ENCODE measurements at regions not wholly inside any gene's neighbourhood (a gene's known extent, or its start where the extent isn't known, plus 50 kb on each side); places are given as distances from the start of the nearest gene placed in this dataset.

GRCh38 chr20:40189621-40190020 is 499.4 kb downstream of the MAFB start:
- TF ChIP-seq CTCF (conservative IDR thresholded peaks at IDR 0.05; ENCODE audit: low read length), result no peak
- no peak for TF ChIP-seq EZH2phosphoT487 (IDR thresholded peaks at IDR 0.05; ENCODE audit: borderline replicate concordance)
